Kidney epithelial cell (primary cell): ENCODE measurements at regions not wholly inside any gene's neighbourhood (a gene's known extent, or its start where the extent isn't known, plus 50 kb on each side); places are given as distances from the start of the nearest gene placed in this dataset.

Source experiments
- DNase-seq: peaks from one replicate; pipeline ENCODE4 v3.0.0-alpha.2; 2010; ENCODE audit warnings: low read depth
- H3K27me3 ChIP-seq: 2 replicates; pipeline ENCODE4 v1.6.0; 2011; ENCODE audit warnings: low read length; ENCODE audit not compliant: control insufficient read depth, insufficient read depth
- H3K36me3 ChIP-seq: 2 replicates; pipeline ENCODE4 v1.5.1; 2011; ENCODE audit warnings: low read length; ENCODE audit not compliant: control insufficient read depth, insufficient read depth
- H3K4me3 ChIP-seq: 2 replicates; pipeline ENCODE4 v1.5.1; 2011; ENCODE audit warnings: low read depth, mild to moderate bottlenecking, control low read depth, low read length
- TF ChIP-seq, protein P1 (sequence below): IDR thresholded peaks from 2 replicates; pipeline ENCODE4 v1.5.1; 2011; ENCODE audit warnings: mild to moderate bottlenecking, moderate library complexity, low read length, control low read depth, inconsistent platforms; ENCODE audit not compliant: insufficient read depth, poor library complexity, severe bottlenecking

DNA sequence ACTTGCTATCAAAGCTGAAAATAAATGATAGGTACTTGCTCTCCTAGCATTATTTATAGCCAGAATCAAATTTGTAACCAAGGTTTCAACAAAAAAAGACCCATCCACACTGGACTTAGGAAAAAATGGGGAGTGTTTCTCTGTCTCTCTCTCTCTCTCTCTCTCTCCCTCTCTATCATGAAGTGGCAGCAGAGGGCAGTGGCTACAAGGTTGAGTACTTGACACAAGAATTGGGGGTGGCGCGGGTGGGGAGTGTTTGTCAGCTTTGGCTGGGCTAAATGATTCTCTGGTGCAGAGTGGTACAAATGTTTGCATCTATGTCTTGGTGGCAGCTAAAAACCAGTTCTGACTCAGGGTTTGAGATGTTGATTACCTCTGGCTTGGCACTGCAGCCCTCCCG is 85.0 kb downstream of the RBM43 start:
- H3K36me3 ChIP-seq = no peaks in the 10 kb centered on the region
- TF ChIP-seq, protein P1, sequence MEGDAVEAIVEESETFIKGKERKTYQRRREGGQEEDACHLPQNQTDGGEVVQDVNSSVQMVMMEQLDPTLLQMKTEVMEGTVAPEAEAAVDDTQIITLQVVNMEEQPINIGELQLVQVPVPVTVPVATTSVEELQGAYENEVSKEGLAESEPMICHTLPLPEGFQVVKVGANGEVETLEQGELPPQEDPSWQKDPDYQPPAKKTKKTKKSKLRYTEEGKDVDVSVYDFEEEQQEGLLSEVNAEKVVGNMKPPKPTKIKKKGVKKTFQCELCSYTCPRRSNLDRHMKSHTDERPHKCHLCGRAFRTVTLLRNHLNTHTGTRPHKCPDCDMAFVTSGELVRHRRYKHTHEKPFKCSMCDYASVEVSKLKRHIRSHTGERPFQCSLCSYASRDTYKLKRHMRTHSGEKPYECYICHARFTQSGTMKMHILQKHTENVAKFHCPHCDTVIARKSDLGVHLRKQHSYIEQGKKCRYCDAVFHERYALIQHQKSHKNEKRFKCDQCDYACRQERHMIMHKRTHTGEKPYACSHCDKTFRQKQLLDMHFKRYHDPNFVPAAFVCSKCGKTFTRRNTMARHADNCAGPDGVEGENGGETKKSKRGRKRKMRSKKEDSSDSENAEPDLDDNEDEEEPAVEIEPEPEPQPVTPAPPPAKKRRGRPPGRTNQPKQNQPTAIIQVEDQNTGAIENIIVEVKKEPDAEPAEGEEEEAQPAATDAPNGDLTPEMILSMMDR = no peak
- no peak overlapping the region for H3K4me3 ChIP-seq
- H3K27me3 ChIP-seq = no peaks in the 10 kb centered on the region
- no peak for DNase-seq

DNA sequence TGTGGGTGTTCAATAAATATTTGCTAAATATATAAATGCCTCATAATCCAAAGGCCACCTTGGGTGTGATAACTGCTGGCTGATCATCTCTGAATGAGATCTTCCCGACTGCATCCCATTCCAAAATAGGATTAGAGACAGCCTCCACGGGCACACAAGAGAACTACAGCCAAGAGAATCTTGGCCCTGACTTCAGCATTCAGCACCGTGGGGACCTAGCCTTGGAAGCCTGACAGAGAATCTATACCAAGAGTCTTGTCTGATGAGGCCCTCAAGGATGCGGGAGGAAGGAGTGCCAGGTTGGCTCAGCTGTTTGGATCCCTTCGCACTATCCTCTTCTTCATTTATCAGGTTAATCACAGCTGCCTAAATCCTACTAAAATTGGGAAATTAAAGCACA is 85.8 kb downstream of the RBM43 start:
- DNase-seq = no peak
- Histone ChIP-seq H3K4me3 (no peak overlapping the region), H3K27me3 (no peaks in the 10 kb centered on the region), H3K36me3 (no peaks in the 10 kb centered on the region)
- TF ChIP-seq, protein P1 = no peak

DNA sequence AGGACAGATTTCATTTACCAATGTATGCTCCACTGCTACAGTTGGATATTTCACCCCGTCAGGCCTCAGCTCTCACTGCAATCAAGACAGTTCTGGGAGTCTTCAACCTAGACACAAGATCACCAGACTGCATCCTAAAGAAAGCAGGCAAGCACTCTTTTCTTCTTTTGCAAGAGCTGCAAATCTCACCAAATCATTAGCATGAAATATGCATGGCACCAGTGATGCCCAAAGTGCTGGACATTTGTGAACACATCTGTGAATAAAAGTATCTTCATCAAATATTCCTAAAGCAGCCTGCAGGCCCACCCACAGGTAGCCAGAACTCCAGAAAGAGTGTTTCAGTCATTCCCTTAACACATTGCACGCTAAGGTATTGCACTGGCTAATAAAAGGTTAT is 87.5 kb downstream of the RBM43 start:
- TF ChIP-seq, protein P1 = no peak
- Histone ChIP-seq H3K27me3 (no peaks in the 10 kb centered on the region), H3K36me3 (no peaks in the 10 kb centered on the region), H3K4me3 (no peak overlapping the region)
- DNase-seq = no peak

DNA sequence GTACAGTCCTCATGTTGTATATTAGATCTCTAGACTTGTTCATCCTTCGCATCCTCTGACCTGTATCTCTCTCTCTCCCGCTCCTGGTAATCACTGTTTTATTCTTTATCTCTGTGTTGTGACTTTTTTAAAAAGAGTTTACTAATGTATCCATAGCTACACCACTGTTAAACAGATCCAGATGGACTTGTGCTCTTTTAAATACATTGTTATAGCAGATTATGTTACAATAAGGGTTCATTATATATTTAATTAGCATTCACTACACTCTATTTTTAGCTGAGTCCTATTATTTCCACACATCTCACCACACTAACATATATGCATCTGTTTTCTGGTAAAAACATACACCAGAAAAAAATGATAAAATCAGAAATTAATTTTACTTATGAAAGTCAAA is 90.5 kb downstream of the RBM43 start:
- Histone ChIP-seq H3K4me3 (no peak overlapping the region), H3K27me3 (no peaks in the 10 kb centered on the region), H3K36me3 (no peaks in the 10 kb centered on the region)
- DNase-seq = no peak
- TF ChIP-seq, protein P1 = no peak

DNA sequence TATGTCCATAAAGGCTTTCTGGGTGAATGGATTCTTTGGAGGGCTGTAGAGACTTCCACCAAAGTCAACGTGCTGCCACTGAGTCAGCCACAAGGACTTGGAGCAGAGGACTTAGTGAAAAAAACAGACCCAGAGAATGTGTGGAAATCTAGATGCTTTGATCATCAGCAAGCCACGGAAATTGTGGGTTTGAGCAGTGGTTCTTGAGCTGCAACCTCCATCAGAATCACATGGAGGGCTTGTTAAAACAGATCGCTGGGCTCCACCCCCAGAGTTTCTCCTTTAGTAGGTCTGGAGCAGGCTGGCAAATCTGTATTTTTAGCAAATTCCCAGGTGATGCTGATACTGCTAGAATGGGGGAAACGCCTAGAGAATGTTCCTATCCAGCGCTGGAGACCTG is 95.3 kb downstream of the RBM43 start:
- TF ChIP-seq, protein P1 = no peak
- Histone ChIP-seq H3K4me3 (no peak overlapping the region), H3K36me3 (no peaks in the 10 kb centered on the region), H3K27me3 (no peaks in the 10 kb centered on the region)
- no peak for DNase-seq

DNA sequence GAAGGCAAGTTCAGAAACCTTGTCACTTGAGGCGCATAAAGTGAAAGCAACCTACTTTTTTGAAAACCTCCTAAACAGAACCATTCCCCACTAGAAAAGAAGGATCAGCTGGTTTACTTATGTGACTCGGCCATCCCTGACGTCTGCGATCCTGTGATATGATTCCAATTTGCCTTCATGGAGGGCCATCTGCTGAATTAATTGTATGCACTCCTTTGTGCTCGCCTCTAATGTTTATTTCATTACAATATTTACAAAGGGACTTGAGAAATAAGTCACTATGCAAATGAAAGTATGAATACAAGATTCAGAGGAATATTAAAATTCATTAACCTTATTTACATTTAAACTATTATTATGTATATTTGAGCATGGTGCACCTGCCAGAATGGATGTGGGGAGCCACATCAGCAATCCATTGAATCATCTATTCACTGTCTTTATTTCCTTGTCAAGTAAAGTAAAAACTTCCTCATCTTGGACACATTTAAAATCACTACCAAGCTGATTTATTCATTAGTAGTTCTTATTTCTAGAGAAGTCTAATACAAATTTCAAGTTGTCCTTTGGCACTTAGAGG is 96.5 kb downstream of the RBM43 start:
- DNase-seq = no peak
- TF ChIP-seq, protein P1 = no peak
- Histone ChIP-seq H3K27me3 (no peaks in the 10 kb centered on the region), H3K36me3 (no peaks in the 10 kb centered on the region), H3K4me3 (no peak overlapping the region)
